Osteocyte (in vitro differentiated cells): ENCODE measurements at regions not wholly inside any gene's neighbourhood (a gene's known extent, or its start where the extent isn't known, plus 50 kb on each side); places are given as distances from the start of the nearest gene placed in this dataset.

Experiments
- DNase-seq: peaks from one replicate; pipeline ENCODE4 v3.0.0; 2021; ENCODE audit warnings: mixed read lengths; ENCODE audit not compliant: unreplicated experiment; ENCODE audit errors: extremely low spot score
- H3K27ac Mint-ChIP-seq: one replicate; pipeline ENCODE4 v1.8.0; 2021; ENCODE audit warnings: mild to moderate bottlenecking, mixed read lengths; ENCODE audit not compliant: unreplicated experiment
- H3K27me3 Mint-ChIP-seq: one replicate; pipeline ENCODE4 v1.8.0; 2021; ENCODE audit warnings: mixed read lengths; ENCODE audit not compliant: unreplicated experiment
- H3K36me3 Mint-ChIP-seq: one replicate; pipeline ENCODE4 v1.8.0; 2021; ENCODE audit warnings: mixed read lengths; ENCODE audit not compliant: unreplicated experiment
- H3K4me1 Mint-ChIP-seq: one replicate; pipeline ENCODE4 v1.8.0; 2021; ENCODE audit warnings: mixed read lengths; ENCODE audit not compliant: unreplicated experiment
- H3K4me3 Mint-ChIP-seq: one replicate; pipeline ENCODE4 v1.8.0; 2021; ENCODE audit warnings: mild to moderate bottlenecking, moderate library complexity, mixed read lengths; ENCODE audit not compliant: unreplicated experiment
- H3K9me3 Mint-ChIP-seq: one replicate; pipeline ENCODE4 v1.8.0; 2021; ENCODE audit warnings: mixed read lengths; ENCODE audit not compliant: unreplicated experiment
- TF ChIP-seq, protein P1 (sequence below): fragments of 200-600 bp; sonication (generic); IDR thresholded peaks from 2 replicates; pipeline ENCODE4 v1.5.0; 2021; ENCODE audit warnings: antibody characterized with exemption, mild to moderate bottlenecking, moderate library complexity

DNA sequence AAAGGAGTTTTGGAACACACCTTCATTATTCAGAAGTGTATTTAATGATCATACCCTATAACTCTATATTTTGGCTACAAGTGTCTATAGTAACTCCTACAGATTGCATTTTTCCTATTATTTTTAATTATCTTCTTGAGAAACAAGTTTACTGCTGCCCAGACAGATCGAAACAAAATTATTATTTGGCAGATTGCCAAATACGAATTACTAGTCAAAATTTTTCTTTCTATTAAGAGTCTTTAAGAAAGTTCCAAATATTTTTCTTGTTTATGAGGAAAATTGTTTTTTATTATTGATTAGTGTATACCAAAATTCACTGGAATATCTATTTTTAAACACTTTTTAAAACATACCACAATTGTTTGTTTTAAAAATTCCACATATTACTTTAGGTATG lies 821.9 kb upstream of the SLC35B3 start:
- Mint-ChIP-seq H3K27me3 (no peaks in the 10 kb centered on the region), H3K27ac (no peak overlapping the region)

DNA sequence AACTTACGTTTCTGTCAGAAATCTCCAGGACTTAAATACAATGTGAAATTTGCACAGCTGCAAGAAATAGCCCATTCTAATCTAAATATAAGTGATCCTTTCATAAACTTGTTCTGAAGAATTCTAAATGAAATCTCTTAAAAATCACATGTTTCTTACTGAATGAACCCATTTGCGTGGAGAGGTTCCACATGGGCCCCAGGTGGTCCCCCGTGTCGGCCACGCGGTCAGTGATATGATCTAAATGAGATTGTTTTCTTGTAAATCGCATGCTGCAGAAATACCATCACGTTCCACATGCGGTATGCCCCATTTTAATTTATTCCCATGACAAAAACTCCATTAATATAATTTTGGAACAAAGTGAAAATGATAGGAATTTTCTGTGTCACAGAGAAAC lies 818.9 kb upstream of the SLC35B3 start:
- H3K4me3 Mint-ChIP-seq: no peak overlapping the region
- no peaks in the 10 kb centered on the region for H3K27me3 Mint-ChIP-seq
- TF ChIP-seq, protein P1, sequence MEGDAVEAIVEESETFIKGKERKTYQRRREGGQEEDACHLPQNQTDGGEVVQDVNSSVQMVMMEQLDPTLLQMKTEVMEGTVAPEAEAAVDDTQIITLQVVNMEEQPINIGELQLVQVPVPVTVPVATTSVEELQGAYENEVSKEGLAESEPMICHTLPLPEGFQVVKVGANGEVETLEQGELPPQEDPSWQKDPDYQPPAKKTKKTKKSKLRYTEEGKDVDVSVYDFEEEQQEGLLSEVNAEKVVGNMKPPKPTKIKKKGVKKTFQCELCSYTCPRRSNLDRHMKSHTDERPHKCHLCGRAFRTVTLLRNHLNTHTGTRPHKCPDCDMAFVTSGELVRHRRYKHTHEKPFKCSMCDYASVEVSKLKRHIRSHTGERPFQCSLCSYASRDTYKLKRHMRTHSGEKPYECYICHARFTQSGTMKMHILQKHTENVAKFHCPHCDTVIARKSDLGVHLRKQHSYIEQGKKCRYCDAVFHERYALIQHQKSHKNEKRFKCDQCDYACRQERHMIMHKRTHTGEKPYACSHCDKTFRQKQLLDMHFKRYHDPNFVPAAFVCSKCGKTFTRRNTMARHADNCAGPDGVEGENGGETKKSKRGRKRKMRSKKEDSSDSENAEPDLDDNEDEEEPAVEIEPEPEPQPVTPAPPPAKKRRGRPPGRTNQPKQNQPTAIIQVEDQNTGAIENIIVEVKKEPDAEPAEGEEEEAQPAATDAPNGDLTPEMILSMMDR: no peak
- H3K27ac Mint-ChIP-seq: no peak overlapping the region
- H3K9me3 Mint-ChIP-seq: no peaks in the 10 kb centered on the region
- peaks cover 16% of the 10 kb centered on the region for H3K4me1 Mint-ChIP-seq
- no peaks in the 10 kb centered on the region for H3K36me3 Mint-ChIP-seq
- DNase-seq: no peak

More for the DNA sequence above, 821.9 kb upstream of the SLC35B3 start:
- H3K36me3 Mint-ChIP-seq: no peaks in the 10 kb centered on the region
- peaks cover 16% of the 10 kb centered on the region for H3K4me1 Mint-ChIP-seq
- TF ChIP-seq, protein P1: no peak
- peaks cover 4% of the 10 kb centered on the region for H3K9me3 Mint-ChIP-seq
- DNase-seq: no peak
- H3K4me3 Mint-ChIP-seq: no peak overlapping the region

DNA sequence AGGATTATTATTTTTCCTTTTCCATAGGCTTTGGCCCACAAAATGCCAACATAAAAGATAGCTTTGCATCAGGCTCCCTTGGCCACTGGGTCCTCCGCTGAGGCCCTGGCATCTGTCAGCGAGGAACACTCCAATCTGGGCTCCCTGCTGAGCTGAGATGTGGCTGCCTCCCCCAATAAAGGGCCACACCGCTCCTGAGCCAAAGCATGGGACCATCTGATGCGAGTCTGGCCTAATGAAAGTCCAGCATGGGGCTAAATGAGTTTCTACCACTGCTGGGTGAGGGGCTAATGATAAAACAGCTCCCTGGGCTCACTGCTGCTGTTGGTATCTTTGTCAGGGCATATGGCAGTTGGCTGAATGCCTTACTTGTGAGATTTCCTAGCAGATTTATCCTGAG lies 817.5 kb upstream of the SLC35B3 start:
- no peak for DNase-seq
- no peaks in the 10 kb centered on the region for H3K9me3 Mint-ChIP-seq
- TF ChIP-seq, protein P1: no peak
- H3K27ac Mint-ChIP-seq: no peak overlapping the region
- H3K27me3 Mint-ChIP-seq: no peaks in the 10 kb centered on the region
- peaks cover 14% of the 10 kb centered on the region for H3K4me1 Mint-ChIP-seq
- no peaks in the 10 kb centered on the region for H3K36me3 Mint-ChIP-seq
- H3K4me3 Mint-ChIP-seq: no peak overlapping the region

DNA sequence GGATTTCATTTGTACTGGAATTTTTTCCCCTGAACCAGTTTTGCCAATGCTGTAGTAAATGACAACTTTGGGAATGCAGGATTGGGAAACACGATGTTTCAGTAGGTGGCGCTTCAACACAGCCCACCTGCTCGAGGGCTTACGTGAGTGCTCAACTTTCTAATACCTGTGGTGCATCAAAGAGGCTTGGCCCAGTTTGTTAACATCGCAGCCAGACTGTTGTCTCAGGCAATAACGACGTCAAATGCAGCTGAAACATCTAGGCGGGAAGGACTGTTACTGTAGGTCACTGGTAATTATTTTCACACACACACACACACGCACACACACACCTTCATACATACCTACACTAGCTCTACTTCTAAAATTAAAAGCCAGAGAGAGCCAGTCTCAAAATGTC lies 815.5 kb upstream of the SLC35B3 start:
- no peak for DNase-seq
- Mint-ChIP-seq H3K4me1 (peaks cover 5% of the 10 kb centered on the region), H3K36me3 (no peaks in the 10 kb centered on the region), H3K4me3 (no peak overlapping the region), H3K27me3 (no peaks in the 10 kb centered on the region), H3K27ac (no peak overlapping the region), H3K9me3 (no peaks in the 10 kb centered on the region)
- TF ChIP-seq, protein P1: peak; percentile 84

DNA sequence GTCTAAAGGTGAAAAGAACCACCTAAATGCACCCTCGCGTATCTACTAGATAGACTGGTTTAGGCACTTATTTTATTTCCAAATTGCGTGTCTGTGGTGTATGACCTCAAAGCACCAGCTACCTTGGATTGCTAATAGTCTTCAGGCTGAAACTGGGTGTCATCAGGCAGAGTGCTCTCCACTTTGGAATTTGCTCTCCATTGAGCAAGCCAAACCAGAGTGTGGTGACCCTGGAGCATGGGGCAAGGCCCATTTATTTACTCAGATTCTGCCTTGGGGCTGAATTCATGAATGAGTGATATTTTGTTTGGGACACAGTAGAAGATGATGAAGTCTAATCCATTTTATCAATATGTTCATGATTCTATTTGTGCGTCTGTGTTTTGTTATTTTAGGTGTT lies 812.8 kb upstream of the SLC35B3 start:
- no peaks in the 10 kb centered on the region for H3K27me3 Mint-ChIP-seq
- no peak overlapping the region for H3K27ac Mint-ChIP-seq
- H3K4me1 Mint-ChIP-seq: peaks cover 5% of the 10 kb centered on the region
- no peak overlapping the region for H3K4me3 Mint-ChIP-seq
- H3K36me3 Mint-ChIP-seq: no peaks in the 10 kb centered on the region
- no peaks in the 10 kb centered on the region for H3K9me3 Mint-ChIP-seq
- TF ChIP-seq, protein P1: no peak
- no peak for DNase-seq
